Smooth muscle cell (in vitro differentiated cells): ENCODE measurements at regions not wholly inside any gene's neighbourhood (a gene's known extent, or its start where the extent isn't known, plus 50 kb on each side); places are given as distances from the start of the nearest gene placed in this dataset.
A peak's percentile ranks its signal among the peaks of the same experiment; 100 is the strongest.

Experiments
- DNase-seq: peaks from one replicate; lab custom pipeline; 2025; ENCODE audit not compliant: unreplicated experiment; lab: John Stamatoyannopoulos, UW
- H2AFZ ChIP-seq: fragments of 200-600 bp; sonication (generic); 2 replicates; pipeline ENCODE4 v1.6.0; 2016; ENCODE audit warnings: antibody characterized with exemption, low read depth, mild to moderate bottlenecking
- H3F3A ChIP-seq: fragments of 200-600 bp; sonication (generic); 2 replicates; pipeline ENCODE4 v1.6.0; 2017; ENCODE audit warnings: antibody characterized with exemption, low read depth
- H3K27ac ChIP-seq: fragments of 200-600 bp; sonication (generic); 2 replicates; pipeline ENCODE4 v1.5.1; 2016; ENCODE audit warnings: low read depth, mild to moderate bottlenecking
- H3K27me3 ChIP-seq: fragments of 200-600 bp; sonication (generic); 2 replicates; pipeline ENCODE4 v1.6.1; 2016; ENCODE audit warnings: low read depth, mild to moderate bottlenecking
- H3K36me3 ChIP-seq: fragments of 200-600 bp; sonication (generic); 2 replicates; pipeline ENCODE4 v1.5.1; 2016; ENCODE audit warnings: low read depth
- H3K4me1 ChIP-seq: fragments of 200-600 bp; sonication (generic); 2 replicates; pipeline ENCODE4 v1.5.1; 2016; ENCODE audit warnings: low read depth
- H3K4me2 ChIP-seq: fragments of 200-600 bp; sonication (generic); 2 replicates; pipeline ENCODE4 v1.6.0; 2016; ENCODE audit warnings: mild to moderate bottlenecking
- H3K4me3 ChIP-seq: fragments of 200-600 bp; sonication (generic); 2 replicates; pipeline ENCODE4 v1.5.1; 2016; ENCODE audit warnings: mild to moderate bottlenecking
- H3K79me2 ChIP-seq: fragments of 200-600 bp; sonication (generic); 2 replicates; pipeline ENCODE4 v1.6.0; 2016; ENCODE audit warnings: low read depth, mild to moderate bottlenecking
- H3K9ac ChIP-seq: fragments of 200-600 bp; sonication (generic); 2 replicates; pipeline ENCODE4 v1.6.0; 2016; ENCODE audit warnings: low read depth
- H3K9me3 ChIP-seq: fragments of 200-600 bp; sonication (generic); replicated peaks from 2 replicates; pipeline ENCODE4 v1.5.1; 2016; ENCODE audit warnings: low read depth
- H4K20me1 ChIP-seq: fragments of 200-600 bp; sonication (generic); 2 replicates; pipeline ENCODE4 v1.6.0; 2016; ENCODE audit warnings: low read depth
- WGBS: methylation state at CpG from one replicate; pipeline ENCODE4 v1.1.7; 2016; ENCODE audit warnings: low lambda C conversion rate; 5-methylcytosine and 5-hydroxymethylcytosine counted together
- TF ChIP-seq, protein P1 (sequence below): fragments of 200-600 bp; sonication (generic); IDR thresholded peaks from 2 replicates; pipeline ENCODE4 v1.5.1; 2017; ENCODE audit warnings: borderline replicate concordance, mild to moderate bottlenecking, antibody characterized with exemption; ENCODE audit not compliant: insufficient read depth, poor library complexity, severe bottlenecking

DNA sequence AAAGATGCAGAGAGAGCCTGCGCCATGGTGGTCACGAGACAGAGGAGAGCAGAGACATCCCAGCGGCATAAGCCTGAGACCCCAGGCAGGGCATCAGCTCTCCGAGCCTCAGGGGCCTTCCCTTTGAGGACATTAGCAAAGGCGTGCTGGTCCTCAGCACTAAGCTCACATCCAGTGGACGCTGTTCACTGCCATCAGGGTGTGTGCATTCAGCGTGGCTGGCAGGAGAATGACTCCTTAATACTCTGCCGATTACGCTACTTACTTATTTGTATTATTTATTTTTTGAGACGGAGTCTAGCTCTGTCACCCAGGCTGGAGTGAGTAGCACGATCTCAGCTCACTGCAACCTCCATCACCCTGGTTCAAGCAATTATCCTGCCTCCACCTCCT is 290.2 kb downstream of the KLF6 start:
- 97% methylated on average over 11 of the region's 11 CpGs for WGBS
- H3K4me1 ChIP-seq = no peaks in the 10 kb centered on the region
- peak overlapping the region; percentile 88 for H3K27ac ChIP-seq
- no peaks in the 10 kb centered on the region for H3K36me3 ChIP-seq
- H2AFZ ChIP-seq = no peak overlapping the region
- no peaks in the 10 kb centered on the region for H4K20me1 ChIP-seq
- no peaks in the 10 kb centered on the region for H3K27me3 ChIP-seq
- DNase-seq = no peak
- TF ChIP-seq, protein P1, sequence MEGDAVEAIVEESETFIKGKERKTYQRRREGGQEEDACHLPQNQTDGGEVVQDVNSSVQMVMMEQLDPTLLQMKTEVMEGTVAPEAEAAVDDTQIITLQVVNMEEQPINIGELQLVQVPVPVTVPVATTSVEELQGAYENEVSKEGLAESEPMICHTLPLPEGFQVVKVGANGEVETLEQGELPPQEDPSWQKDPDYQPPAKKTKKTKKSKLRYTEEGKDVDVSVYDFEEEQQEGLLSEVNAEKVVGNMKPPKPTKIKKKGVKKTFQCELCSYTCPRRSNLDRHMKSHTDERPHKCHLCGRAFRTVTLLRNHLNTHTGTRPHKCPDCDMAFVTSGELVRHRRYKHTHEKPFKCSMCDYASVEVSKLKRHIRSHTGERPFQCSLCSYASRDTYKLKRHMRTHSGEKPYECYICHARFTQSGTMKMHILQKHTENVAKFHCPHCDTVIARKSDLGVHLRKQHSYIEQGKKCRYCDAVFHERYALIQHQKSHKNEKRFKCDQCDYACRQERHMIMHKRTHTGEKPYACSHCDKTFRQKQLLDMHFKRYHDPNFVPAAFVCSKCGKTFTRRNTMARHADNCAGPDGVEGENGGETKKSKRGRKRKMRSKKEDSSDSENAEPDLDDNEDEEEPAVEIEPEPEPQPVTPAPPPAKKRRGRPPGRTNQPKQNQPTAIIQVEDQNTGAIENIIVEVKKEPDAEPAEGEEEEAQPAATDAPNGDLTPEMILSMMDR = no peak
- no peaks in the 10 kb centered on the region for H3K9me3 ChIP-seq
- H3K4me2 ChIP-seq = peak overlapping the region; percentile 67
- no peak overlapping the region for H3K4me3 ChIP-seq
- peaks cover 10% of the 10 kb centered on the region for H3F3A ChIP-seq
- H3K9ac ChIP-seq = peak overlapping the region; percentile 47
- H3K79me2 ChIP-seq = no peaks in the 10 kb centered on the region

DNA sequence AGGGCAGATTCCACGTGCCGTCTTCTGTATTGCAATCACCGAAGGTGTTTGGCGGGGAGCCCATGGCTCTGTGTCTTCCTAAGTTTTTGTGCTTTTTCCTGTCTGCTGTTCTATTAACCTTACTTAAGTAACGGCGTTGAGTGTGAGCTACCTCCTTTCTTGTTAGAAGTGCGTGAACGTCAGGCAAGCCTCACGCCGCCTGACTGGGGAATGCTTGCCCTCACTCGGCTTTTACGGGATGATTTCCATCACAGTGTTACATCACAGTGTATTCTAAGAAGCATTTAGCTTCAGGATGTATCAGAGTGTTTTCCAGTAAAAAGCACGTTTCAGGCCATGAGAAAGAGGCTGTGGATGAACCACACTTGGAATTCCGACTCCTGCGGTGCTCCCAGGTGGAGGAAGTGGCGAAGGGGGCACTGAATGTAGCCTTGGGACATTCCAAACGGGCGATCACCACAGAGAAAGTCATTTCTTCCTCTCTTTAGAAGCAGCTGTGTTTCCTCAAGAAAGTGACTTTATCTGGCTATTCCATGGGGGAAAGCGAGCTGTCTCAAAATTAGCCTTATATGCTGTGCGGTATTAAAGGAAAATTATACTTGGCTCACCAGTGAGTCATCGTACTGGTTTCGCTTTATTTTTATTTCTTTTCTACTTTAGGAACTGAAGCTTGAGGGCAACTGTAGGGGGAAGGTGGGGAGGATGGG is 290.7 kb downstream of the KLF6 start:
- Histone ChIP-seq H2AFZ (no peak overlapping the region), H3K9me3 (no peaks in the 10 kb centered on the region), H3K27me3 (no peaks in the 10 kb centered on the region), H3K4me1 (no peaks in the 10 kb centered on the region), H3F3A (peaks cover 10% of the 10 kb centered on the region), H3K27ac (peak overlapping the region; percentile 88), H3K4me3 (no peak overlapping the region), H3K79me2 (no peaks in the 10 kb centered on the region), H3K9ac (peak overlapping the region; percentile 47), H4K20me1 (no peaks in the 10 kb centered on the region), H3K4me2 (peak overlapping the region; percentile 67), H3K36me3 (no peaks in the 10 kb centered on the region)
- WGBS = 64% methylated on average over 22 of the region's 22 CpGs
- TF ChIP-seq, protein P1 = no peak
- no peak for DNase-seq

DNA sequence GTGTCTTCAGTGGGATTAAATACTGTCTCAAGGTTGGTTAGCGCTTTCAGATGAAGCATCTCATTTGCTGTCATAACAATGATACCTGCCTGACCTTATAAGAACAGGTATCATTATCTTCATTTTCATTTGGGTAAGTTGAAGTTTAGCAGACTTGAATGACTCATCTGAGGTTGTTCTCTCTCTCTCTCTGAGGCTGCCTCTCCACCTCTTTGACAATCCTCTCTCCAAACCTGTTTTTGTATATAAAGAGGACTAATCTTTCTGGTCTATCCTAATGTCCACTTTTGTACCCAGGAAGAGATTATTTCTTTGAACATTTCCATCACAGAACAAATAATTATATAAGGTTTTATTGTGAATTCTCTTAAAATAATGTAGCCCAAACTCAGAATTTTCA is 291.4 kb downstream of the KLF6 start:
- WGBS = 91% methylated on average over 1 of the region's 1 CpG
- no peak overlapping the region for H2AFZ ChIP-seq
- H3K79me2 ChIP-seq = no peaks in the 10 kb centered on the region
- no peaks in the 10 kb centered on the region for H3K36me3 ChIP-seq
- H3K4me1 ChIP-seq = no peaks in the 10 kb centered on the region
- no peaks in the 10 kb centered on the region for H3K27me3 ChIP-seq
- peak overlapping the region; percentile 67 for H3K4me2 ChIP-seq
- TF ChIP-seq, protein P1 = no peak
- no peak overlapping the region for H3K4me3 ChIP-seq
- H3K9me3 ChIP-seq = no peaks in the 10 kb centered on the region
- peaks cover 10% of the 10 kb centered on the region for H3F3A ChIP-seq
- peak overlapping the region; percentile 88 for H3K27ac ChIP-seq
- DNase-seq = no peak
- no peaks in the 10 kb centered on the region for H4K20me1 ChIP-seq
- no peak overlapping the region for H3K9ac ChIP-seq

DNA sequence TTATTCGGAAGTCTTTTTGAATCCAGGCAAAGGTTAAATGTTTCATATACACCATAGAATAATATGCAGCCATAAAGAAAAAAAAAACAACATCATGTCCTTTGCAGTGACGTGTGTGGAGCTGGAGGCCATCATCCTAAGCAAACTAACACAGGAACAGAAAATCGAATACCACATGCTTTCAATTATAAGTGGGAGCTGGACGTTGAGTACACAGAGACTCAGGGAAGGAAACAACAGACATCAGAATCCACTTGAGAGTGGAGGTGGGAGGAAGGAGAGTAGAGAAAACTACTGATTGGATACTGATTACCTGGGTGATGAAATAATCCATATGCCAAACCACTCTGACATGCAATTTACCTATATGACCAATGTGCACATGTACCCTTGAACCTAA is 293.4 kb downstream of the KLF6 start:
- no peak for DNase-seq
- Histone ChIP-seq H3K9me3 (no peaks in the 10 kb centered on the region), H3K36me3 (no peaks in the 10 kb centered on the region), H2AFZ (no peak overlapping the region), H3K79me2 (no peaks in the 10 kb centered on the region), H3F3A (peaks cover 10% of the 10 kb centered on the region), H3K4me2 (no peak overlapping the region), H3K9ac (no peak overlapping the region), H4K20me1 (no peaks in the 10 kb centered on the region), H3K4me1 (no peaks in the 10 kb centered on the region), H3K27me3 (no peaks in the 10 kb centered on the region), H3K27ac (no peak overlapping the region), H3K4me3 (no peak overlapping the region)
- TF ChIP-seq, protein P1 = no peak
- WGBS = 80% methylated on average over 4 of the region's 4 CpGs
